Stimulated activated memory B cell treated with anti-CD40 and anti-IgM and Interleukin-4, amounts not matched to agents 10 μg/mL and 1 μg/mL and 100 μg/mL, for 72 hours (primary cell): ENCODE measurements at regions not wholly inside any gene's neighbourhood (a gene's known extent, or its start where the extent isn't known, plus 50 kb on each side); places are given as distances from the start of the nearest gene placed in this dataset.
"Not testable (repeated sequence)": the region's sequence is repeated elsewhere in the genome, so short reads cannot be mapped to it uniquely, and the experiment has no call there.

Experiments used
- ATAC-seq: fragments of 150-1000 bp; cut with Tn5 transposase; 2 replicates; pipeline ENCODE4 v1.10.0; 2021
- H3K27ac Mint-ChIP-seq: one replicate; pipeline ENCODE4 v1.8.0; 2022; ENCODE audit warnings: mild to moderate bottlenecking, mixed read lengths
- H3K27me3 Mint-ChIP-seq: one replicate; pipeline ENCODE4 v1.8.0; 2022; ENCODE audit warnings: mixed read lengths
- H3K36me3 Mint-ChIP-seq: one replicate; pipeline ENCODE4 v1.8.0; 2022; ENCODE audit warnings: mixed read lengths
- H3K4me1 Mint-ChIP-seq: one replicate; pipeline ENCODE4 v1.8.0; 2022; ENCODE audit warnings: mixed read lengths
- H3K4me3 Mint-ChIP-seq: one replicate; pipeline ENCODE4 v1.8.0; 2022; ENCODE audit warnings: mild to moderate bottlenecking, moderate library complexity, mixed read lengths
- H3K9me3 Mint-ChIP-seq: one replicate; pipeline ENCODE4 v1.8.0; 2022; ENCODE audit warnings: mixed read lengths

GRCh38 chr2:21239749-21240148, 116.0 kb downstream of the TDRD15 start:
- H3K4me1 Mint-ChIP-seq, H3K36me3 Mint-ChIP-seq, H3K9me3 Mint-ChIP-seq, H3K4me3 Mint-ChIP-seq, H3K27ac Mint-ChIP-seq, ATAC-seq: not testable (repeated sequence)
- H3K27me3 Mint-ChIP-seq: peaks cover 12% of the 10 kb centered on the region

- no peak for ATAC-seq
- peaks cover 12% of the 10 kb centered on the region for H3K27me3 Mint-ChIP-seq
- H3K36me3 Mint-ChIP-seq: no peaks in the 10 kb centered on the region
- H3K9me3 Mint-ChIP-seq: peaks cover 6% of the 10 kb centered on the region
- no peak overlapping the region for H3K27ac Mint-ChIP-seq
- no peak overlapping the region for H3K4me3 Mint-ChIP-seq
- no peaks in the 10 kb centered on the region for H3K4me1 Mint-ChIP-seq
Measured at GRCh38 chr2:21244161-21244560, 120.4 kb downstream of the TDRD15 start.

DNA sequence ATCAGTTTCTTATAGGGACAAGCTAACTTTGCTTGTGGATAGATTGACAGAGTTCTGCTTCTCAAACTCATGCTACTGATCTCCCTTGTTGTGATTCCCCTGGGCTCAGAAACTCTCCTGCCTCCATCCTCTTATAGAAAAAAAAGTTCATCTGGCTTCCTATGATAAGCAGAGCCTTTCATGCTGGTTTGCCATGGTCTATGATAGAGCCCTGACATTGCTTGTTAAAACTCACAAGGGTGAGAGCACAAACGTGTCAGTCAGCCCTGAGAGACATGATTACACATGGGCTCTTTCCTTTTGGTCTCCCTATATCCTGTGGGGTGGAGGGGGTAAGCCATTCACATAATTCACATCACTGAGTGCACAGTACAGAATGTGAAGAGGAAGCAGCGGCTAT, 121.8 kb downstream of the TDRD15 start:
- Mint-ChIP-seq H3K9me3 (peaks cover 6% of the 10 kb centered on the region), H3K36me3 (no peaks in the 10 kb centered on the region), H3K4me3 (no peak overlapping the region), H3K27me3 (peaks cover 12% of the 10 kb centered on the region), H3K27ac (no peak overlapping the region), H3K4me1 (no peaks in the 10 kb centered on the region)
- ATAC-seq: no peak

GRCh38 chr2:21249367-21249766, 125.6 kb downstream of the TDRD15 start:
- Mint-ChIP-seq H3K4me1 (no peaks in the 10 kb centered on the region), H3K36me3 (no peaks in the 10 kb centered on the region), H3K9me3 (no peaks in the 10 kb centered on the region), H3K4me3 (no peak overlapping the region), H3K27ac (no peak overlapping the region), H3K27me3 (no peaks in the 10 kb centered on the region)
- ATAC-seq: no peak

- H3K27ac Mint-ChIP-seq: no peak overlapping the region
- ATAC-seq: no peak
- no peaks in the 10 kb centered on the region for H3K36me3 Mint-ChIP-seq
- H3K27me3 Mint-ChIP-seq: no peaks in the 10 kb centered on the region
- H3K4me1 Mint-ChIP-seq: no peaks in the 10 kb centered on the region
- H3K4me3 Mint-ChIP-seq: no peak overlapping the region
- no peaks in the 10 kb centered on the region for H3K9me3 Mint-ChIP-seq
Measured at GRCh38 chr2:21250673-21251072, 126.9 kb downstream of the TDRD15 start.

- Mint-ChIP-seq H3K27me3 (no peaks in the 10 kb centered on the region), H3K4me3 (no peak overlapping the region), H3K36me3 (no peaks in the 10 kb centered on the region), H3K27ac (no peak overlapping the region), H3K4me1 (no peaks in the 10 kb centered on the region), H3K9me3 (no peaks in the 10 kb centered on the region)
- ATAC-seq: no peak
Measured at GRCh38 chr2:21251216-21251980, 127.6 kb downstream of the TDRD15 start.

GRCh38 chr2:21253311-21254027, 129.7 kb downstream of the TDRD15 start:
- no peaks in the 10 kb centered on the region for H3K9me3 Mint-ChIP-seq
- H3K36me3 Mint-ChIP-seq: no peaks in the 10 kb centered on the region
- ATAC-seq: no peak
- H3K27me3 Mint-ChIP-seq: no peaks in the 10 kb centered on the region
- H3K4me1 Mint-ChIP-seq: no peaks in the 10 kb centered on the region
- H3K27ac Mint-ChIP-seq: no peak overlapping the region
- no peak overlapping the region for H3K4me3 Mint-ChIP-seq

DNA sequence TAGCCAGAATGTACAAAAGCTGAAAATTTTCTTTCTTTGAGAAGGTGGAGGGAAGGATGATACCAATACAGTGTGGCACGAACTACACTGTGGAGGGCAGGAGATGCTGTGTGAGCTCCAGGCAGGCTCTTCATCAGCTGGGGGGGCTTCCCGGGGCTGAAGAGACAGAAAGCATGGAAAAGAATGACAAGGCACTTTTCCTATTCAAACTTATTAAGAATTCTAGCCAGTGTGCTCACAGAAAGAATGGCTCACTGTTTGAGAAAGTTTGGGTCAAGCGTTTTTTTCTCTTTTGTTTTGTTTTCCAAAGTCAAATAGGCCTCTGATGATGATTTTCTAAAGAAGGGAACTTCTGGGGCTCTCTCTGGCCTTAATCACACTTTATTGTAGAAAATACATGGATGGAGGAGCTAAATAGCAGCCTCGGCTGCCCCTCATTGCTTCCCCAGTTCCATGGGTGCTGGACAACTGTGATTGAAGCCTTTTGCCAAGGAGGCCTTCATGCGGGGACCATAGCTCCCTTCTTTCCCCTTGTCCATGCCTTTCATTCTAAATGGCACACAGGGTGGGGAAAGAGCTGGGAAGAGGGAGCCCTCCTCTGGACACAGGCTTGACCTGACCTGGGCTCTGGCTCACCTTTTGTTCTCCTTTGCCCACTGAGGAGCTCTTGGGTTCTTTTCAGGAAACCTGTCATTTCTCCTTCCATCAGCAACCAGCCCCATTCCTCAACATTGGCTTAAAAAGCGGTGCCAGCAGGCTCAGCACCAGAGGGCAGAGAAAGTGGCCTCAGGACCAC, 130.6 kb downstream of the TDRD15 start:
- ATAC-seq: no peak
- Mint-ChIP-seq H3K36me3 (no peaks in the 10 kb centered on the region), H3K27me3 (no peaks in the 10 kb centered on the region), H3K9me3 (no peaks in the 10 kb centered on the region), H3K4me1 (no peaks in the 10 kb centered on the region), H3K27ac (no peak overlapping the region), H3K4me3 (no peak overlapping the region)

DNA sequence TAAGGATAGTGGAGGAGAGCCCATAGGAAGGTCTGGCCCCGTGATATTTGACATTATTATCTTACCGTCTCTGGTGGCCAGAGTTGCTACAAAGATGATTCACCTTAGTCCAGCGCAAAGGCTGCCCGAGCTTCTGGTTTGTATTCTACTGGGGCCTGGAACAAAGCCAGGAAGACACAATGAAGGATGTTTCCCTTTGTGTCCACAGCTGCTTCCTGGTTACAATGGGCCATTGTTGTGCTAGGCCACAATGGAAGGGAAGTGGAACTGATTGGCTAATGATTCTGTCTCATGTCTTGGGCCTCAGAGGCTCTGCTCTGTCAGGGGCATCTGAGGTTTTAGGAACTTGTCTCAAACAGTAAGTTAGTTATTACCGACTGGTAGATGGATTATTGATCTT, 132.2 kb downstream of the TDRD15 start:
- H3K27me3 Mint-ChIP-seq: no peaks in the 10 kb centered on the region
- no peak for ATAC-seq
- no peaks in the 10 kb centered on the region for H3K36me3 Mint-ChIP-seq
- H3K9me3 Mint-ChIP-seq: no peaks in the 10 kb centered on the region
- no peaks in the 10 kb centered on the region for H3K4me1 Mint-ChIP-seq
- H3K27ac Mint-ChIP-seq: no peak overlapping the region
- no peak overlapping the region for H3K4me3 Mint-ChIP-seq

- H3K4me1 Mint-ChIP-seq: no peaks in the 10 kb centered on the region
- H3K4me3 Mint-ChIP-seq: no peak overlapping the region
- H3K27ac Mint-ChIP-seq: no peak overlapping the region
- ATAC-seq: no peak
- no peaks in the 10 kb centered on the region for H3K27me3 Mint-ChIP-seq
- no peaks in the 10 kb centered on the region for H3K9me3 Mint-ChIP-seq
- no peaks in the 10 kb centered on the region for H3K36me3 Mint-ChIP-seq
Measured at GRCh38 chr2:21257621-21258020, 133.9 kb downstream of the TDRD15 start.

DNA sequence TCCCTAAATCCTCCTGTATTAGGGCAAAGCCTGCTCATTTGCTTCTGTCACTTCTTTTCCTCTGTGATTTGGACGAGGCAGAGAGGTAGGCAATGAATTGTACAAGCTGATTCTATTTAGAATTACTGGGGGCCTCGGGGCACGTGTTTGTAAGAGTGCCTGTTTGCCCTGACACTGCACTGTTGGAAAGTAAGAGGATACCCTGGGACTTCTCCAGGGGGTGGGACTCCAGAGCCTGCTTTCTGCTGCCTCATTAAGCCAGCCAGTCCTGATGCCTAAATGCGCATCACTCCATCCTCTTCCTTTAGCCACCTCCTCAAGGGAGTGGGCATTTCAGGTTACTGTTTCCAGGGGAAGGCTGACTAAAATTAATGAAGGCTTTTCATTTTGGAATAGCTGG, 134.3 kb downstream of the TDRD15 start:
- Mint-ChIP-seq H3K4me3 (no peak overlapping the region), H3K27ac (no peak overlapping the region)

DNA sequence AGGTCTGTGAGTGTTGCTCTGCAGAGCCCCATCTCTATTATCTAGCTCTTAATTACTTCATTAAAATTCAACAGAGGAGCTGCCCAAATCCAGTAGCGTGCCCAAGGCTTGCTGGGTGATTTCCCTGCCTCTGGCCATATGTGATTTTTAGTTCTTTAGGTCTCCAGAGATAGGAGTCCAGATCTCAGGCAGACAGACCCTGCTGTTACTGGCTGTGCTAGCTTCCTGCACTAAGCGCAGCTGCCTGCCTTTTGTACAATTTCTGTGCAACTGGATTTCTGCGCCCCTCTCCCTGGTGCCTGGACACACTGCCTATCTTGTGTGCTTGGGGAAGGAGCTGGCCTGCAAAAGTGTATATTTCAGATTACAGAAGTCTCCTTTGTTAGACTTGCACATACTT, 136.5 kb downstream of the TDRD15 start:
- no peaks in the 10 kb centered on the region for H3K27me3 Mint-ChIP-seq
- no peaks in the 10 kb centered on the region for H3K4me1 Mint-ChIP-seq
- no peaks in the 10 kb centered on the region for H3K9me3 Mint-ChIP-seq
- no peak overlapping the region for H3K4me3 Mint-ChIP-seq
- H3K36me3 Mint-ChIP-seq: no peaks in the 10 kb centered on the region
- H3K27ac Mint-ChIP-seq: no peak overlapping the region
- no peak for ATAC-seq

More for the DNA sequence above, 134.3 kb downstream of the TDRD15 start:
- H3K36me3 Mint-ChIP-seq: no peaks in the 10 kb centered on the region
- H3K9me3 Mint-ChIP-seq: no peaks in the 10 kb centered on the region
- no peaks in the 10 kb centered on the region for H3K4me1 Mint-ChIP-seq
- H3K27me3 Mint-ChIP-seq: no peaks in the 10 kb centered on the region
- ATAC-seq: no peak

DNA sequence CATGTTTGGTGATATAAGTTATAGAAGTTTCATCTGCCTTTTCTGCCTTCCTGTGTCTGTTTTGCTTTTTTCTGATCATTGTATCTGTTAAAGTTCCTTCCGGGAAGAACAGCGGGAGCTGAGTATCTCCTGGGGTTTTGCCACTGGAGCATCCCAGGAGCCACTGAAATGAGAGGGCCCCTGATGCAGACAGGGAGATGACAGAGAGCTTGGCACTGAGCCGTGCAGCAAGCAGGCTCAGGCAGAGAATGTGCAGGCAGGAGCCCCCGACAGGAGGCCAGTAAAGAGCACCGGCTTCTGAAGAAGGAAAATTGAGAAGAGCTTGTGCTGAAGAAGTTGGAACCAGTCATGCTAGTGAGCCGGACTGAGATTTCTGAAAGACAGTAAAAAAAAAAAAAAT, 137.8 kb downstream of the TDRD15 start:
- Mint-ChIP-seq H3K27ac (no peak overlapping the region), H3K4me1 (no peaks in the 10 kb centered on the region), H3K9me3 (no peaks in the 10 kb centered on the region), H3K36me3 (no peaks in the 10 kb centered on the region), H3K4me3 (no peak overlapping the region), H3K27me3 (no peaks in the 10 kb centered on the region)
- ATAC-seq: no peak

DNA sequence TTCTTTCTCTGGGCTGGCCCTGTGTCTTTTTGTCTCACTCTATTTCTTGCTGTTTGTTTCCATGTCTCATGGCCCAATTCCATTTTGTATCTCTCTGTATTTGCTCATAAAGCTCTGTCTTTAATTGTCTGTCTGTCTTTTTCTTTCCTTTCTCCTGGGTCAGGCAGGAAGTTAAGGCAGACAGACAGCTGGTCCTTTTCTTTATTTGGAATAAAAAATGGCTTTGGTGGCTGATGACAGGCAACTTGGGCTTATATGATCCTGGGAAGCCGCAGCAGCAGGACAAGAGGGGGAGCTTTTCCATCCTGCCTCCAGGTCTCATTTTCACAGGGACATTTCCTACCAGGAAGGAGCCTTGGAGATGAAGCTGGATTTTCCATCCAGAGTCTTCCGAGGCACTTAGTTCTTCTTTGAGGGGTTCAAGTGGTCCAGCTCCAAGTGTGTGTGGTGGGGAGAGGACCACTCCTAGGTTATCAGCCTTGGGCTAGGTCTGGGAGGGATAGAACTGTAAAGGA, 138.7 kb downstream of the TDRD15 start:
- no peaks in the 10 kb centered on the region for H3K9me3 Mint-ChIP-seq

DNA sequence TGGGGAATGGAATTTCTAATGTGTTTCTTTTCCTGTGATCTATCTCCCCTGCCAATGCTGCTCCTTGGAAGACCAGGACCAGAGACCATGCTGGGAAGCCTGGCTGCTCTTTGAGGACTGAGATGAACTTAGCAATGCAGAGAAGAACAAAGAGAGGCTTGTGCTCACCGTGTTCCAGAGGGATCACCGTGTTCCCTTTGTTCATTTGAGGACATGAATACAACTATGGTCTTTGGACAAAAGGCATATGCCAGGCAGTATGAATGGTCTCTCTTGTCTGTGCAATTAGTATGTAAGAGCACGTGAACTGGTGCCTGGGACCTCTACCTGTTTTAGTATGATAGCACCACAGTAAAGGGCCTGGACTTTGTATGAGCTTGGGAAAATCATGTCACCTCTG, 139.9 kb downstream of the TDRD15 start:
- Mint-ChIP-seq H3K9me3 (no peaks in the 10 kb centered on the region), H3K27me3 (peaks cover 8% of the 10 kb centered on the region), H3K4me1 (no peaks in the 10 kb centered on the region), H3K27ac (no peak overlapping the region), H3K4me3 (no peak overlapping the region), H3K36me3 (no peaks in the 10 kb centered on the region)
- ATAC-seq: no peak

More for the DNA sequence above, 138.7 kb downstream of the TDRD15 start:
- H3K27me3 Mint-ChIP-seq: no peaks in the 10 kb centered on the region
- no peaks in the 10 kb centered on the region for H3K4me1 Mint-ChIP-seq
- H3K4me3 Mint-ChIP-seq: no peak overlapping the region
- H3K27ac Mint-ChIP-seq: no peak overlapping the region
- no peaks in the 10 kb centered on the region for H3K36me3 Mint-ChIP-seq
- no peak for ATAC-seq
